DMS 273 (cell line): ENCODE measurements at regions not wholly inside any gene's neighbourhood (a gene's known extent, or its start where the extent isn't known, plus 50 kb on each side); places are given as distances from the start of the nearest gene placed in this dataset.
"Not testable (repeated sequence)": the region's sequence is repeated elsewhere in the genome, so short reads cannot be mapped to it uniquely, and the experiment has no call there.

Experiments used
- DNase-seq: peaks from one replicate; lab custom pipeline; 2025; ENCODE audit not compliant: unreplicated experiment; lab: John Stamatoyannopoulos, UW

GRCh38 chr7:87287738-87288341 is 57.6 kb upstream of the CROT start:
- peak; percentile 17 for DNase-seq

GRCh38 chr7:87288742-87289141 is 56.7 kb upstream of the CROT start:
- not testable (repeated sequence) for DNase-seq

DNA sequence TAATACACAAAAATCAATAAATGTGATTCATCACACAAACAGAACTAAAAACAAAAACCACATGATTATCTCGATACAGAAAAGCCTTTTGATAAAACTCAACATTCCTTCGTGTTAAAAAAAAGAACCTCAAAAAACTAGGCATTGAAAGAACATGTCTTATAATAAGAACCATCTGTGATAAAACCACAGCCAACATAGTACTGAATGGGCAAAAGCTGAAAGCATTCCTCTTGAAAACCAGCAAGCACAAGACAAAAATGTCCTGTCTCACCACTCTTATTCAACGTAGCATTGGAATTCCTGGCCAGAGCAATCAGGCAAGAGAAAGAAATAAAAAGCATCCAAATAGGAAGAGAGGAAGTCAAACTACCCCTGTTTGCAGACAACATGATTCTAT is 49.9 kb upstream of the CROT start:
- DNase-seq = not testable (repeated sequence)
